NCI-H510A treated with DMSO at 0.1 percent for 48 hours (cell line): ENCODE measurements at regions not wholly inside any gene's neighbourhood (a gene's known extent, or its start where the extent isn't known, plus 50 kb on each side); places are given as distances from the start of the nearest gene placed in this dataset.

Experiments used
- DNase-seq: peaks from one replicate; lab custom pipeline; 2025; lab: John Stamatoyannopoulos, UW

DNA sequence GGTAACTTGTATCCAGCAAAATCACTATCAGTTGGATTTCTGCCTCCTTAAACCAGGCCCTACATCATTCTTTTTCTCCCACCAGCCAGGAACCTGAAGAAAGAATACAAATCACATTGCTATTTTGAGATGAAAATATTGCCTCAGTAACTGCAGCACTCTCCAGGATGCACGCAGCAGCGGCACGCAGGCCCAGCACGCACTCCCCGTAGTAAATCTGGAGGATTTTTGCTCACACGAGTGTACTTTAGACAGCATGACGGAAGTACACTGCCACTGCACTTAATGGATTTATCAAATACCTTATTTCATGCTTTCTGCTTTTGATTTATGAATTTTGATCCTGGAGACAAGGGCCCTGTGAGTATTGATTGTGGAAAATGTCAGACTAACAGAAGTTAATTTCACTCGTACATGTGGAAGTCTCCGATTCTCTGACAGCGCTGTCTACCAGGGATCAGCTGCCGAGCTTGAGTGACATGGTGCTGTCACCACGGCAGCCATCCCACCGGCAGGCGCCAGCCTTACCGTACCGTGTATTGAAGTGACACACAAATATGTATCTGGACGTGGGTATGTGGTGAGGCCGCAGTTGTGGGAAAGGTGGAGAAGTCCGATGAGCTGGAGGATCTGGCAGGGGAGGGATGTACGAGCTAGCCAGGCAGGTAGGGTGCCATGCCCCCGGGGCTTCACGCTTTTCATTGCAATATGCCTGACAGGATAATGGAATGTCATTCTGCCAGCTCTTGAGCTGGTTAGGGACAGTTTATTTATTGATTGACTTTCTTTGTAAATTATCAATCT lies 863.7 kb downstream of the GALR1 start:
- DNase-seq = no peak

GRCh38 chr18:78113940-78114251 lies 864.2 kb downstream of the GALR1 start:
- DNase-seq = no peak

- DNase-seq = no peak
These were observed 863.6 kb upstream of the SALL3 start for GRCh38 chr18:78115896-78116561.

GRCh38 chr18:78123144-78123909 lies 856.3 kb upstream of the SALL3 start:
- DNase-seq = no peak

- no peak for DNase-seq
These were observed 855.5 kb upstream of the SALL3 start for GRCh38 chr18:78123926-78124797.

DNA sequence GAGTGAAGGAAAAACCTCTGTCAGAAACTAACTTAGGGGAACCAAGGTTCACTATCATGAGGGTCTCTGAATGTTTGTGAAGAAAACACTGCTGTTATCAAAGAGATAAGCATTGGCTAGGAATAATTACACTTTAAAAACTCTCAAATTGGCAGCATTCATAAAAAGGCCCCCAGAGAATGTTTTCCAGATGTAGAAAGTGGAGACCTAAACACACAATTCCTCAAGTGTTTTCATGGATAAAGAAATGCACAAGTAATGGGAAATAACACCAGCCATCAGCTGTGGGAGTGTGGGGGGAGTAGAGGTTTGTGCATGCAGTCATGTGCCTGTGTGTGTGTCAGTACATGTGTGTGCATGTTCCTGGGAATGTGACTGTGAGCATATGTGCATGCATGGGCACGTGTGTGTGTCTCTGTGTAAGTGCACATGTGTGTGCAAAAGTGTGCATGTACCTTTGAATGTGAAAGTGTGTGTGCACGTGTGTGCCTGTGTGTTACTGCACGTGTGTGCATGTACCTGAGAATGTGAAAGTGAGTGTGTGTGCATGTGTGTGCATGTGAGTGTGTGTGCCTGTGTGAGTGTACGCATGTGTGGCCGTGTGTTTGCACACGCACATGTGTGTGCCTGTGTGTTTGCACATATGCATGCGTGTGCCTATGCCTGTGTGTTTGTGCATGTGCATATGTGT lies 854.3 kb upstream of the SALL3 start:
- no peak for DNase-seq

DNA sequence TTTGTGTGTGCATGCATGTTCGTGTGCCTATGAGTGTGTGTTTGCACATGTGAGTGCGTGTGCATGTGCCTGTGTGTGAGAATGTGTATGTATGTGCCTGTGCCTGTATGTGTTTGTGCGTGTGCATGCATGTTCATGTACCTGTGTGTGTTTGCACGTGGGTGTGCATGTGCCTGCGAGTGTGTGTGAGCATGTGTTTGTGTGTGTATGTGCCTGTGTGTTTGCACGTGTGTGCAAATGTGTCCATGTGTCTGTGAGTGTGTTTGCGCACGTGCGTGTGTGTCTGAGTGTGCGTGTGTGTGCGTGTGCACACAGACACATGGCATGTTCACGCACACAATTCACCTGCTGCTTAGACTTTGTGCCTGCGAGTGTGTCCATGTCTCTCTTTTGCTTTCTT lies 853.5 kb upstream of the SALL3 start:
- DNase-seq = no peak

GRCh38 chr18:78126536-78126935 lies 853.1 kb upstream of the SALL3 start:
- no peak for DNase-seq

DNA sequence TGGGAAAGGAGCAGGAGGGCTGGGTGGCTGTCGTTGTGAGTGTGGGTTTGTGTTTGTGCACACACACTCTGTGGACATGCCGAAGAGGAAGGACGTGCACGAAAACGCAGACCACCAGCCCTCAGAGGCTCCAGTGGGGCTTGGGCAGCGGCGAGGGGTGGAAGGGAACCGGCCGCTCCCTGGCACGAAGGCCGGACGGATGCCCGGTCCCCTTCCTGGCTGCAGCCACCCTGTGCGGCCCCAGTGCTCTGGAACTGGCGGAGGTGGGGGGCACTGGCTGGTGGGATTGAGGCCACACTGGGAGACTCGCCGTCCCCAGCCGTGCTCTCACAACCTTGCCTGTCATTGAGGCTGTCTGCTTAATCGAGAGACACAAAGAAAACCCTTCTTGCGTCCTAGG lies 852.6 kb upstream of the SALL3 start:
- no peak for DNase-seq

DNA sequence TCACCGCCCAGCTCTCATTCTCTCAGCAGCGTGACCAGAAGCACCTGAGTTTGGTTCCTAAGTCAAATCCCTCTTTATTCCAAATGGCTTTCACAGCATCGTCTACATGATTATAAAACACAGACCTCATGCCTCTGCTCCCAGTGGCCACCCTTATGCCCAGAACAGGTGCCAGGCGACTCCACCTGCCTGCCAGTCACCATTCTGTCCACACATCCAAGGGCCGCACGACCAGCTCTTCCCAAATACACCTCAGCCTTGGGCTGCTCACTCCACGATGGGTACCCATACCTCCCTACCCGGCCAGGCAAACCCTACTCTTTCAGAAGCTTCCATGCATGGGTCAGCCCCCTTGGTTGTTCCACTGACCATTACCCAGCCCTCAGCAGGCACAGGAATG lies 851.6 kb upstream of the SALL3 start:
- no peak for DNase-seq

DNA sequence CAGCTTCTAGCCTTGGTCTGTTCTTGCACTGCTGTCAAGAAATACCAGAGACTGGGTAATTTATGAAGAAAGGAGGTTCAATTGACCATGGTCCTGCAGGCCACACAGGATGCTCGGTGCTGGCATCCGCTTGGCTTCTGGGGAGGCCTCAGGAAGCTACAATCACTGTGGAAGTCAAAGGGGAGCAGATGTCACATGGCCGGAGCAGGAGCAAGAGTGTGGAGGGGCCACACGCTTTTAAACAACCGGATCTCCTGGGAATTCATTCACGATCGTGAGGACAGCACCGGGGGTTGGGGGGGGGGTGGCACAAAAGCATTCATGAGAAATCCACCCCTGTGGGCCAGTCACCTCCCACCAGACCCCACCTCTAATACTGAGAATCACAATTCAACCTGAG lies 850.4 kb upstream of the SALL3 start:
- no peak for DNase-seq

DNA sequence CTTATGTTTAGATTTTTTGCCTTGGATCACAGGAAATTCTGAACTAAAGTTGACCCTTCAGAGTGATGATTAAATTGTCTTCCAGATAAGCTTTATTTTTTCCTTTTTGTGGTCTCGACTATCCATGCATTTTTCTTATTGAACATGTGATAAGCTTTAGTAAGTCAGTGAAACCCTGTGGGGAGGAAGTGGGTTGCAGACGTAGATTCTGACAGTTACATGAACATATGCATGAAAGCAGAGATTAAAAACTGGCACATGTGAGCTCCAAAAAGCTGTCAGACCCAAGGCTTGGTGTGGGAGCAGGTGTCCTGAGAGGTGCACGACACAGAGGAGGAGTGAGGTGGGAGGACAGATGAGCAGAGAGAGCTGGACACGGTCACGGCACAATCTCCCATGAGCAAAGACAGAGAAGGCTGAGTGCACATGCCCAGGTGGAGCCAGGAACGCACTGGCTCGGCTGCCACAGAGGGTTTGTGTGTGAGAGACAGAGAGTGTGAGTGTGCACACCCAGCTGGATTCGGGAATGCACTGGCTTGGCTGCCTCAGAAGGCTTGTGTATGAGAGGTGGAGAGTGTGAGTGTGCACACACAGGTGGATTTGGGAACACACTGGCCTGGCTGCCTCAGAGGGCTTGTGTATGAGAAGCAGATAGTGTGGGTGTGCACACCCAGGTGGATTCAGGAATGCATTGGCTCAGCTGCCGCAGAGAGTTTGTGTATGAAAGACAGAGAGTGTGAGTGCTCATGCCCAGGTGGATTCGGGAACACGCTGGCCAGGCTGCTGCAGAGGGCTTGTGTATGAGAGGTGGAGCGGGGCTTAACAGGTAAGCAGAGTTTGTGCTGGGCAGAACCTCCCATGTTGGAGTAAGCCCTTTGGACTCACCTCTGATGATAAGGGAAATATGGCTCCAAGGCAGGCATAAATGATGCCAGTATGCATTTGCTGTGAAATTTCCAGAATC lies 849.1 kb upstream of the SALL3 start:
- DNase-seq = no peak

DNA sequence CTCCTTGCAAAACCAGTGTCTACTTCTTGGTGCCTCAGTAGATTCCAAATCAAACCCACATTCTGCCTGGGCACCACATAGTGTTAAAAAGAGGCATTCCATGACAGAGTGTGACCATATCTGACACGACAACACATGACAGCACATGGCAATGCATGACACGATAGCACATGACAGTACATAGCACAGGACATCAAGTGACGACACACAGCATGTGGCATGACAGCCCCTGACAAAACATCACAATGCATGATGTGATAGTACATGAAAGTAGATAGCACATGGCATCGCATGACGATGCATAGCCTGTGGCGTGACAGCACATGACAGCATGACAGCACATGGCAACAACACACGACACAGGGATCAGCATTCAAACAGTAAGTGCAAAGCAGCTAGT lies 845.9 kb upstream of the SALL3 start:
- DNase-seq = no peak

GRCh38 chr18:78136986-78137385 lies 842.6 kb upstream of the SALL3 start:
- DNase-seq = no peak

DNA sequence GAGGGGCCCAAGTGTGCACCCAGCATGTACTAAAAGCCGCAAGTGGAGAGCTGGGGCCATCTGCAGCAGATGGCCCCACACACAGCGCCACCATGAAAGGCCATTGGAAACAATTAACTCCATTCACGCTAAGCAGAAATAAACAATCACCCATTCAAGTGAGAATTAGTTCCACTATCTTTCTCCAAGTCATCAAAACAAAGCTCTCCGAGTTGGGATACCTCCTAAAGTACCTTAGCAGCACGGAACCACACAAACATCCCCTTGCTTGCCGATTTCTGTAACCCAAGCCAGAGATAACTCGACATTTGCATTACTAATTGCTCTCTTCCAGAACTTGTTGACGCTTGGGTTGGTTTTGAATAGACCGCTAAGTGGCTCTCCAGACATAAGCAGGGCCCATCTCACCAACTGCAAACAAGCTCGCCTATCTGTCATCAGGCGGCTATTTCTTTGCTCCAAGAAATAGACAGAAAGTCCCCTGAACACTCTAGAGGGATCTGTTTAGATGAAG lies 840.6 kb upstream of the SALL3 start:
- peak; percentile 99 for DNase-seq

DNA sequence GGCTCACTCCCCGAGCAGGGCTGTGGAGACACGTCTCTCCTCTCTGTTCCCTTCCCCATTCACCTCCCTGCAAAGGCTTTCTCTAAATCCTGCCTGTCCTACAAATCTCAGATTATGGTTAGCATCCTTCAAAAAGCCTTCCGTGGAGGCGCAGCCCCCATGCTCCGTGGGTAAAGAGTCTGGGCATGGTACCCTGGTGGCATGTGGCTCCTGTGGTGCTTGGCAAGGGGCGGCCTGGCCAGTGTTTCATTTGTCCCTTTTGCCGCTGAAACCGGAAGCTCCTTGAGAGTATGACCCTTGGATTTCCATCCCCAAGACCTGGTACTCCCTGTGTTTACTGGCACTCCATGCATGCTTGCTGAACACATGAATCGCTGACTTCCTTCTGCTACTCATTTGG lies 839.3 kb upstream of the SALL3 start:
- no peak for DNase-seq

- DNase-seq = peak; percentile 85
These were observed 834.9 kb upstream of the SALL3 start for GRCh38 chr18:78144669-78145068.

- DNase-seq = peak; percentile 73
These were observed 834.5 kb upstream of the SALL3 start for GRCh38 chr18:78145096-78145495.

- no peak for DNase-seq
These were observed 833.2 kb upstream of the SALL3 start for GRCh38 chr18:78146136-78147085.
